GM12878 (cell line): ENCODE measurements at regions not wholly inside any gene's neighbourhood (a gene's known extent, or its start where the extent isn't known, plus 50 kb on each side); places are given as distances from the start of the nearest gene placed in this dataset.

Experiments
- ATAC-seq: fragments of 200-7000 bp; cut with Tn5 transposase; 3 replicates; pipeline ENCODE4 v1.9.1; 2020; ENCODE audit warnings: mild to moderate bottlenecking, moderate library complexity
- BruUV-seq: library from RNA; stranded (reverse); fragments of 400-500 nt; replicated peaks from 2 replicates; lab custom pipeline; 2021; lab: Mats Ljungman, UMichigan
- CTCF ChIA-PET: fragments of 300-600 bp; sonication (Branson Sonifier 250); formaldehyde crosslinking; extraction: SDS; loops from one replicate; lab custom pipeline; 2021; ENCODE audit warnings: inconsistent platforms; lab: Yijun Ruan, JAX
- POLR2A ChIA-PET: fragments of 350-600 bp; formaldehyde crosslinking; extraction: SDS; loops from one replicate; lab custom pipeline; 2021; ENCODE audit warnings: inconsistent platforms; lab: Charles Lee
- RAD21 ChIA-PET: fragments of 300-600 bp; sonication (Branson Sonifier 250); formaldehyde crosslinking; loops from one replicate; lab custom pipeline; 2023; ENCODE audit warnings: antibody characterized with exemption; ENCODE audit not compliant: unreplicated experiment; lab: Charles Lee
- SMC1A ChIA-PET: fragments of 300-600 bp; sonication (Branson Sonifier 250); formaldehyde crosslinking; loops from one replicate; lab custom pipeline; 2023; ENCODE audit not compliant: unreplicated experiment, uncharacterized antibody; lab: Charles Lee
- DNase-seq: peaks from one replicate; pipeline ENCODE4 v3.0.0-alpha.2; 2011; ENCODE audit warnings: low read depth, low spot score
- FAIRE-seq: peaks from 3 replicates; lab custom pipeline; 2011; peaks lifted over from hg19 to GRCh38; lab: Jason Lieb, UNC
- H2AFZ ChIP-seq: 2 replicates; pipeline ENCODE4 v1.6.0; 2011; ENCODE audit warnings: low read depth, low read length, control low read depth; ENCODE audit not compliant: control insufficient read depth
- H3K27ac ChIP-seq: 2 replicates; pipeline ENCODE4 v1.5.1; 2011; ENCODE audit warnings: control low read depth; ENCODE audit not compliant: control insufficient read depth, insufficient read depth
- H3K27me3 ChIP-seq, 2 experiments: replicated peaks in 1 of 2; 2 replicates each; pipeline versions ENCODE4 v1.6.0 to v1.6.1; 2011; ENCODE audit warnings: low read length in 1 of 2; ENCODE audit not compliant: control insufficient read depth in 2 of 2, insufficient read depth in 2 of 2
- H3K36me3 ChIP-seq, 2 experiments: 2 replicates each; pipeline ENCODE4 v1.5.1; 2011; ENCODE audit warnings: low read length in 1 of 2; ENCODE audit not compliant: control insufficient read depth in 2 of 2, insufficient read depth in 2 of 2
- H3K4me1 ChIP-seq: 2 replicates; pipeline ENCODE4 v1.6.1; 2011; ENCODE audit warnings: mild to moderate bottlenecking, low read length, moderate library complexity, mixed read lengths; ENCODE audit not compliant: control insufficient read depth, insufficient read depth
- H3K4me2 ChIP-seq: 2 replicates; pipeline ENCODE4 v1.6.0; 2011; ENCODE audit warnings: control low read depth; ENCODE audit not compliant: control insufficient read depth, insufficient read depth
- H3K4me3 ChIP-seq: fragments of 200-600 bp; sonication (generic); 2 replicates; pipeline ENCODE4 v1.5.1; 2016
- H3K79me2 ChIP-seq: 2 replicates; pipeline ENCODE4 v1.6.0; 2011; ENCODE audit warnings: low read length; ENCODE audit not compliant: control insufficient read depth, insufficient read depth
- H3K9ac ChIP-seq: 2 replicates; pipeline ENCODE4 v1.8.0; 2011; ENCODE audit warnings: low read length, control low read depth, mixed read lengths; ENCODE audit not compliant: control insufficient read depth, insufficient read depth
- H3K9me3 ChIP-seq: replicated peaks from 3 replicates; pipeline ENCODE4 v1.5.1; 2011; ENCODE audit warnings: mild to moderate bottlenecking, low read length; ENCODE audit not compliant: control insufficient read depth, insufficient read depth
- H4K20me1 ChIP-seq: 2 replicates; pipeline ENCODE4 v1.6.0; 2011; ENCODE audit not compliant: control insufficient read depth, insufficient read depth
- BRCA1 ChIP-seq: IDR thresholded peaks from 2 replicates; pipeline ENCODE4 v1.6.1; 2011; ENCODE audit warnings: low read depth, low read length, improper control_type of control experiment
- HDAC2 ChIP-seq: fragments of 200-600 bp; sonication (generic); IDR thresholded peaks from 2 replicates; pipeline ENCODE4 v1.6.1; 2017
- IKZF2 ChIP-seq, 2 experiments: fragments of 450-650 bp; IDR thresholded peaks; 2 replicates each; pipeline ENCODE4 v1.6.1; 2017; ENCODE audit warnings: mild to moderate bottlenecking in 2 of 2, moderate library complexity in 2 of 2
- MAX ChIP-seq: IDR thresholded peaks from 2 replicates; pipeline ENCODE4 v1.6.1; 2012; ENCODE audit warnings: low read depth, low read length, improper control_type of control experiment
- MTA2 ChIP-seq: fragments of 450-650 bp; IDR thresholded peaks from 2 replicates; pipeline ENCODE4 v1.6.1; 2016; ENCODE audit warnings: low read depth, mild to moderate bottlenecking, moderate library complexity
- PAX5 ChIP-seq: IDR thresholded peaks from 2 replicates; pipeline ENCODE4 v1.6.1; 2011; ENCODE audit warnings: low read depth, low read length, borderline replicate concordance
- PBX3 ChIP-seq: IDR thresholded peaks from 2 replicates; pipeline ENCODE4 v1.6.1; 2011; ENCODE audit warnings: mild to moderate bottlenecking, low read depth, low read length, moderate library complexity; ENCODE audit not compliant: insufficient replicate concordance
- PKNOX1 ChIP-seq: fragments of 450-650 bp; IDR thresholded peaks from 2 replicates; pipeline ENCODE4 v1.6.1; 2016; ENCODE audit warnings: mild to moderate bottlenecking
- RB1 ChIP-seq: fragments of 450-650 bp; formaldehyde crosslinking; IDR thresholded peaks from 2 replicates; pipeline ENCODE4 v1.6.1; 2017; ENCODE audit warnings: mild to moderate bottlenecking, borderline replicate concordance
- ZNF24 ChIP-seq: fragments of 450-650 bp; IDR thresholded peaks from 2 replicates; pipeline ENCODE4 v1.6.1; 2017; ENCODE audit warnings: antibody characterized with exemption, mild to moderate bottlenecking
- ZNF274 ChIP-seq: IDR thresholded peaks from one replicate; pipeline ENCODE4 v1.8.0; 2011; ENCODE audit not compliant: insufficient read length, insufficient read depth
- WGBS: methylation state at CpG from one replicate; pipeline ENCODE4 v1.1.6; 2016; ENCODE audit warnings: low lambda C conversion rate; ENCODE audit not compliant: insufficient replicate concordance, insufficient coverage; ENCODE audit errors: missing lambda C conversion rate; 5-methylcytosine and 5-hydroxymethylcytosine counted together
- in situ Hi-C: fragments of 300-500 bp; cut with MboI; formaldehyde crosslinking; loops from 9 replicates; pipeline ENCODE4 v1.14.3; 2018; ENCODE audit warnings: mixed read lengths
- intact Hi-C: fragments of 100-400 bp; cut with micrococcal nuclease; formaldehyde crosslinking; loops from one replicate; pipeline ENCODE4 v1.14.2; 2022; ENCODE audit not compliant: unreplicated experiment

- H3K36me3 ChIP-seq = no peaks in the 10 kb centered on the region
- intact Hi-C loops = no loop called here
- no peak for DNase-seq
- ChIA-PET POLR2A (no interaction called here), CTCF (no interaction called here)
- H3K4me2 ChIP-seq = no peak overlapping the region
- no peak for ATAC-seq
- no peaks in the 10 kb centered on the region for H3K4me1 ChIP-seq
- WGBS = 26% methylated on average over 11 of the region's 11 CpGs
- FAIRE-seq = no peak
- no peak overlapping the region for H3K9ac ChIP-seq
- H3K4me3 ChIP-seq = no peak overlapping the region
- H3K27ac ChIP-seq = no peak overlapping the region
- no peaks in the 10 kb centered on the region for H4K20me1 ChIP-seq
- BruUV-seq = no TSS peak
- H2AFZ ChIP-seq = no peak overlapping the region
- TF ChIP-seq HDAC2 (no peak), MTA2 (no peak), ZNF274 (no peak), IKZF2 (IDR thresholded peaks at IDR 0.05) (no peak)
- TF ChIP-seq, all 136 proteins: peak for 0
- no peaks in the 10 kb centered on the region for H3K27me3 ChIP-seq
- H3K9me3 ChIP-seq = no peaks in the 10 kb centered on the region
- SMC1A ChIA-PET = no interaction called here
- RAD21 ChIA-PET = no interaction called here
- H3K79me2 ChIP-seq = no peaks in the 10 kb centered on the region
- in situ Hi-C loops = no loop called here
Observed at GRCh38 chr19:31092274-31092673, 257.0 kb downstream of the TSHZ3 start.

- WGBS = 33% methylated on average over 5 of the region's 5 CpGs
- TF ChIP-seq BRCA1 (no peak), PAX5 (no peak), ZNF24 (no peak), RB1 (no peak), PBX3 (no peak), PKNOX1 (no peak), MAX (no peak)
Observed at GRCh38 chr19:31089681-31090080, 259.6 kb downstream of the TSHZ3 start.

More at GRCh38 chr19:31089681-31090080, 259.6 kb downstream of the TSHZ3 start:
- BruUV-seq = no TSS peak
- ChIA-PET CTCF (no interaction called here), SMC1A (no interaction called here), POLR2A (no interaction called here), RAD21 (no interaction called here)
- Histone ChIP-seq H3K27ac (no peak overlapping the region), H3K36me3 (no peaks in the 10 kb centered on the region), H3K4me3 (no peak overlapping the region), H3K27me3 (no peaks in the 10 kb centered on the region), H3K4me1 (no peaks in the 10 kb centered on the region), H3K4me2 (no peak overlapping the region), H4K20me1 (no peaks in the 10 kb centered on the region), H3K9ac (no peak overlapping the region), H3K79me2 (no peaks in the 10 kb centered on the region), H2AFZ (no peak overlapping the region), H3K9me3 (no peaks in the 10 kb centered on the region)
- DNase-seq = no peak
- no peak for FAIRE-seq
- no peak for ATAC-seq
- in situ Hi-C loops = no loop called here
- intact Hi-C loops = no loop called here
